Ovary (tissue), 7 donors: ENCODE measurements at regions not wholly inside any gene's neighbourhood (a gene's known extent, or its start where the extent isn't known, plus 50 kb on each side); places are given as distances from the start of the nearest gene placed in this dataset.
A peak's percentile ranks its signal among the peaks of the same experiment; 100 is the strongest.

Experiments used
- DNase-seq, 5 donors: peaks; one replicate each; pipeline ENCODE4 v3.0.0-alpha.2; 2019 to 2020
- H3K27ac ChIP-seq, 2 donors: fragments of 200-600 bp; one replicate each; pipeline versions ENCODE4 v1.5.1 to v1.8.0; 2019 to 2022
- H3K27me3 ChIP-seq: fragments of 200-600 bp; one replicate; pipeline ENCODE4 v1.8.0; 2022
- H3K36me3 ChIP-seq: fragments of 200-600 bp; sonication (generic); one replicate; pipeline ENCODE4 v1.5.1; 2019
- H3K4me1 ChIP-seq: one replicate; pipeline ENCODE4 v1.8.1; 2013; ENCODE audit warnings: mild to moderate bottlenecking, moderate library complexity; ENCODE audit not compliant: insufficient read depth
- H3K4me3 ChIP-seq: fragments of 200-600 bp; sonication (generic); one replicate; pipeline ENCODE4 v1.5.1; 2017
- H3K9me3 ChIP-seq, 2 donors: fragments of 200-600 bp in 1 of 2; sonication (generic) in 1 of 2; one replicate each; pipeline versions ENCODE4 v1.5.1 to v1.8.1; 2013 to 2019; ENCODE audit warnings: mild to moderate bottlenecking in 1 of 2, moderate library complexity in 1 of 2
- CTCF ChIP-seq, 3 donors: fragments of 450-650 bp in 2 of 3; fragments of 200-600 bp in 1 of 3; IDR thresholded peaks; one replicate each; pipeline versions ENCODE4 v1.5.1 to v1.8.0; 2016 to 2022; ENCODE audit warnings: antibody characterized with exemption in 3 of 3, mild to moderate bottlenecking in 1 of 3
- EP300 ChIP-seq: sonication (generic); formaldehyde crosslinking; IDR thresholded peaks from one replicate; pipeline ENCODE4 v1.6.1; 2017; ENCODE audit warnings: antibody characterized with exemption
- POLR2A ChIP-seq: fragments of 450-650 bp; IDR thresholded peaks from one replicate; pipeline ENCODE4 v1.6.1; 2017; ENCODE audit warnings: antibody characterized with exemption, mild to moderate bottlenecking, moderate library complexity
- WGBS, 3 donors: extraction: QIAGEN DNeasy Blood & Tissue Kit in 1 of 3; methylation state at CpG; one replicate each; pipeline versions ENCODE4 v1.1.5 to v1.1.7; 2013 to 2017; 5-methylcytosine and 5-hydroxymethylcytosine counted together
- intact Hi-C, 4 donors: fragments of 100-400 bp; cut with DNase I; formaldehyde crosslinking; loops; one replicate each; pipeline versions ENCODE4 v1.11.0 to v1.15.1; 2022 to 2023
- donor health status: DM: no; HTN: no; CAD: no; lungs with moderate emphysema.
- donor health status: DM: no; HTN: no; CAD: no.
- donor health status: Bipolar disorder and iron deficiency.
- donor health status: DM: no; HTN: no; CAD: no.
- donor health status: DM: yes; HTN: yes; CAD: no.

GRCh38 chr3:94875149-94875548 lies 812.3 kb downstream of the NSUN3 start:
- TF ChIP-seq CTCF (IDR thresholded peaks at IDR 0.05) = no peak
- TF ChIP-seq POLR2A = no peak
- no peak for TF ChIP-seq EP300
- H3K27ac ChIP-seq = no peak overlapping the region
- intact Hi-C loops = no loop called here
- WGBS, 3 donors = 75 to 97% (median 90%) methylated on average over 1 of the region's 1 CpG
- H3K27me3 ChIP-seq = no peaks in the 10 kb centered on the region
- no peaks in the 10 kb centered on the region for H3K36me3 ChIP-seq
- DNase-seq = peak in 1 of 5 donors; percentile 2
- no peaks in the 10 kb centered on the region for H3K9me3 ChIP-seq
- H3K4me1 ChIP-seq = no peaks in the 10 kb centered on the region
- no peak overlapping the region for H3K4me3 ChIP-seq

GRCh38 chr3:94887065-94887464 lies 824.2 kb downstream of the NSUN3 start:
- no peaks in the 10 kb centered on the region for H3K9me3 ChIP-seq
- no peaks in the 10 kb centered on the region for H3K36me3 ChIP-seq
- intact Hi-C loops = no loop called here
- TF ChIP-seq CTCF (IDR thresholded peaks at IDR 0.05) (no peak), EP300 (no peak), POLR2A (no peak)
- 52 to 60% (median 53%) methylated on average over 3 of the region's 3 CpGs for WGBS, 3 donors
- no peaks in the 10 kb centered on the region for H3K27me3 ChIP-seq
- H3K4me3 ChIP-seq = no peak overlapping the region
- no peak for DNase-seq
- H3K4me1 ChIP-seq = no peaks in the 10 kb centered on the region
- no peak overlapping the region for H3K27ac ChIP-seq

- Histone ChIP-seq H3K4me3 (no peak overlapping the region), H3K9me3 (no peaks in the 10 kb centered on the region), H3K4me1 (no peaks in the 10 kb centered on the region), H3K27ac (no peak overlapping the region), H3K27me3 (no peaks in the 10 kb centered on the region), H3K36me3 (no peaks in the 10 kb centered on the region)
- intact Hi-C loops = no loop called here
- TF ChIP-seq EP300 (no peak), CTCF (IDR thresholded peaks at IDR 0.05) (no peak), POLR2A (no peak)
- no peak for DNase-seq
These were observed 834.1 kb downstream of the NSUN3 start for GRCh38 chr3:94896994-94897393.

GRCh38 chr3:94904156-94904674 lies 841.4 kb downstream of the NSUN3 start:
- H3K36me3 ChIP-seq = no peaks in the 10 kb centered on the region
- WGBS, 3 donors = 90 to 95% (median 90%) methylated on average over 2 of the region's 2 CpGs
- no peak overlapping the region for H3K4me3 ChIP-seq
- TF ChIP-seq POLR2A (no peak), CTCF (IDR thresholded peaks at IDR 0.05) (no peak), EP300 (no peak)
- H3K27ac ChIP-seq = no peak overlapping the region
- H3K4me1 ChIP-seq = no peaks in the 10 kb centered on the region
- H3K27me3 ChIP-seq = peaks cover 2% of the 10 kb centered on the region
- intact Hi-C loops = no loop called here
- no peaks in the 10 kb centered on the region for H3K9me3 ChIP-seq
- DNase-seq = no peak

- H3K4me1 ChIP-seq = no peaks in the 10 kb centered on the region
- intact Hi-C loops = no loop called here
- no peak overlapping the region for H3K4me3 ChIP-seq
- no peak overlapping the region for H3K27ac ChIP-seq
- no peaks in the 10 kb centered on the region for H3K9me3 ChIP-seq
- peaks cover 2% of the 10 kb centered on the region for H3K27me3 ChIP-seq
- 55 to 87% (median 62%) methylated on average over 2 of the region's 2 CpGs for whole genome bisulfite sequencing, 3 donors
- no peak for TF ChIP-seq EP300
- no peak for TF ChIP-seq CTCF (IDR thresholded peaks at IDR 0.05)
- no peak for TF ChIP-seq POLR2A
- no peak for DNase-seq
- H3K36me3 ChIP-seq = no peaks in the 10 kb centered on the region
These were observed 846.9 kb downstream of the NSUN3 start for GRCh38 chr3:94909726-94910125.
